Testis (tissue), 2 donors: ENCODE measurements at regions not wholly inside any gene's neighbourhood (a gene's known extent, or its start where the extent isn't known, plus 50 kb on each side); places are given as distances from the start of the nearest gene placed in this dataset.

Experiments
- POLR2A ChIP-seq: fragments of 450-650 bp; IDR thresholded peaks from one replicate; pipeline ENCODE4 v1.6.1; 2017; ENCODE audit warnings: antibody characterized with exemption, mild to moderate bottlenecking, moderate library complexity
- TF ChIP-seq, protein P1 (sequence below), 3 experiments: fragments of 450-650 bp in 2 of 3; fragments of 200-600 bp in 1 of 3; sonication (generic) in 1 of 3; IDR thresholded peaks; one replicate each; pipeline ENCODE4 v1.5.1; 2016 to 2019; ENCODE audit warnings: antibody characterized with exemption in 3 of 3, mild to moderate bottlenecking in 2 of 3, moderate library complexity in 1 of 3

DNA sequence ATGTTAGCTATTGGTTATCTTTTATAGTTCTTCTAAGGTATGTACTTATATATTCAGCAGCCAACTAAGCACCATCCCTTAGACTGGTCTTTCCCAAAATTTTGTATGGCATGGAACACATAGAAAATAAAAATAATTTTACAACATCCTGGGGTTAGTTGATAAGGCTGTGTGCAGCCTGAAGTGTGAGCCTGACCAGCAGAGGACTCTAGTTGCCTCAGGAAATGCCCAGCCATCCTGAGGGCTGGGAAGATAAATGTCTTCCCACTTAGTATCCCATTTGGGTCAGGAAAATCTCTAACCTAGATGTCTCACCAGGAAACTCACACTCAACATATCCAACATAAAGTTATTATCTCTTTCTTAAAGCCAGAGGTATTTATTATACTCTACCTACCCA is 251.4 kb upstream of the POF1B start:
- TF ChIP-seq, protein P1, sequence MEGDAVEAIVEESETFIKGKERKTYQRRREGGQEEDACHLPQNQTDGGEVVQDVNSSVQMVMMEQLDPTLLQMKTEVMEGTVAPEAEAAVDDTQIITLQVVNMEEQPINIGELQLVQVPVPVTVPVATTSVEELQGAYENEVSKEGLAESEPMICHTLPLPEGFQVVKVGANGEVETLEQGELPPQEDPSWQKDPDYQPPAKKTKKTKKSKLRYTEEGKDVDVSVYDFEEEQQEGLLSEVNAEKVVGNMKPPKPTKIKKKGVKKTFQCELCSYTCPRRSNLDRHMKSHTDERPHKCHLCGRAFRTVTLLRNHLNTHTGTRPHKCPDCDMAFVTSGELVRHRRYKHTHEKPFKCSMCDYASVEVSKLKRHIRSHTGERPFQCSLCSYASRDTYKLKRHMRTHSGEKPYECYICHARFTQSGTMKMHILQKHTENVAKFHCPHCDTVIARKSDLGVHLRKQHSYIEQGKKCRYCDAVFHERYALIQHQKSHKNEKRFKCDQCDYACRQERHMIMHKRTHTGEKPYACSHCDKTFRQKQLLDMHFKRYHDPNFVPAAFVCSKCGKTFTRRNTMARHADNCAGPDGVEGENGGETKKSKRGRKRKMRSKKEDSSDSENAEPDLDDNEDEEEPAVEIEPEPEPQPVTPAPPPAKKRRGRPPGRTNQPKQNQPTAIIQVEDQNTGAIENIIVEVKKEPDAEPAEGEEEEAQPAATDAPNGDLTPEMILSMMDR (IDR thresholded peaks at IDR 0.05): no peak
- TF ChIP-seq POLR2A: no peak
